ENCODE measurements at regions not wholly inside any gene's neighbourhood (a gene's known extent, or its start where the extent isn't known, plus 50 kb on each side); places are given as distances from the start of the nearest gene placed in this dataset.
"Not testable (repeated sequence)": the region's sequence is repeated elsewhere in the genome, so short reads cannot be mapped to it uniquely, and the experiment has no call there.

DNA sequence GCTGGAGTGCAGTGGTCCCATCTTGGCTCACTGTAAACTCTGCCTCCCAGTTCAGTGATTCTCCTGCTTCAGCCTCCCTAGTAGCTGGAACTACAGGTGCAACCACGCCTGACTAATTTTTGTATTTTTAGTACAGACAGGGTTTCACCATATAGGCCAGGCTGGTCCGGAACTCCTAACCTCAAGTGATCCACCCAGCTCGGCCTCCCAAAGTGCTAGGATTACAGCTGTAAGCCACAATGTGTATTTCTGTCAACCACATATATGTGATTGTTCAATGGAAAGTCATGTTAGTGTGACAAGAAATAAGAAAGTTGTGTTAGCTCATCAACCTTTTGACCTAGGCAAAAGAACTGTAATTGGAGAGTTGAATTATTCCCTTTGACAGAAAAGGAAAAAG, 677.1 kb upstream of the CHD1 start:
- Histone ChIP-seq H3K36me3 (no peaks in the 10 kb centered on the region), H3K4me3 (no peak overlapping the region), H3K4me1 (no peaks in the 10 kb centered on the region), H3K9me3 (no peaks in the 10 kb centered on the region), H3K27me3 (ENCODE audit: low read depth) (no peaks in the 10 kb centered on the region), H3K27ac (no peak overlapping the region)
- intact Hi-C loops (cut with DNase I), result no loop called here
- DNase-seq (no peak), ATAC-seq (no peak)
- TF ChIP-seq, protein P1, sequence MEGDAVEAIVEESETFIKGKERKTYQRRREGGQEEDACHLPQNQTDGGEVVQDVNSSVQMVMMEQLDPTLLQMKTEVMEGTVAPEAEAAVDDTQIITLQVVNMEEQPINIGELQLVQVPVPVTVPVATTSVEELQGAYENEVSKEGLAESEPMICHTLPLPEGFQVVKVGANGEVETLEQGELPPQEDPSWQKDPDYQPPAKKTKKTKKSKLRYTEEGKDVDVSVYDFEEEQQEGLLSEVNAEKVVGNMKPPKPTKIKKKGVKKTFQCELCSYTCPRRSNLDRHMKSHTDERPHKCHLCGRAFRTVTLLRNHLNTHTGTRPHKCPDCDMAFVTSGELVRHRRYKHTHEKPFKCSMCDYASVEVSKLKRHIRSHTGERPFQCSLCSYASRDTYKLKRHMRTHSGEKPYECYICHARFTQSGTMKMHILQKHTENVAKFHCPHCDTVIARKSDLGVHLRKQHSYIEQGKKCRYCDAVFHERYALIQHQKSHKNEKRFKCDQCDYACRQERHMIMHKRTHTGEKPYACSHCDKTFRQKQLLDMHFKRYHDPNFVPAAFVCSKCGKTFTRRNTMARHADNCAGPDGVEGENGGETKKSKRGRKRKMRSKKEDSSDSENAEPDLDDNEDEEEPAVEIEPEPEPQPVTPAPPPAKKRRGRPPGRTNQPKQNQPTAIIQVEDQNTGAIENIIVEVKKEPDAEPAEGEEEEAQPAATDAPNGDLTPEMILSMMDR (IDR thresholded peaks at IDR 0.05), result no peak

DNA sequence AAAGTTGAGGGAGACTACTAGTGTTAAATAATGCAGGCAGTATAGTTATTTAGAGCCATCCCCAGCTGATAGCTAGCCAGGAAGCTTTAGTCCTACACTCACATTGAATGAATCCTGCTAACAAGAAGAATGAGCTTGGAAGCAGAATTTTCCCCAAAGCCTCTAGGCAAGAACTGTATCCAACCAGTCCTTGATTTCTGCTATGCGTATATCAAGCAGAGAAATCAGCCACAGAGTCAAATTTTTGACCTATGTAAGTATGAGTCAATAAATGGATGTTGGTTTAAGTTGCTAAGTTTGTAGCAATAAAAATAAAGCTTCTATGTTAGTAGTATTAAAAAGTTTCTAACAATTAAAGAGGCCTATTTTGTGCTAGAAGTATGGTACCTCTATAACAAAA, 672.1 kb upstream of the CHD1 start:
- no peaks in the 10 kb centered on the region for H3K36me3 ChIP-seq
- intact Hi-C loops (cut with DNase I), result no loop called here
- TF ChIP-seq, protein P1 (IDR thresholded peaks at IDR 0.05), result no peak
- no peak for DNase-seq
- ATAC-seq, result no peak
- no peaks in the 10 kb centered on the region for H3K4me1 ChIP-seq
- no peaks in the 10 kb centered on the region for H3K9me3 ChIP-seq
- no peak overlapping the region for H3K4me3 ChIP-seq
- H3K27ac ChIP-seq, result no peak overlapping the region
- H3K27me3 ChIP-seq (ENCODE audit: low read depth), result no peaks in the 10 kb centered on the region

- no peaks in the 10 kb centered on the region for H3K27me3 ChIP-seq (ENCODE audit: low read depth)
- intact Hi-C loops (cut with DNase I), result no loop called here
- no peak for ATAC-seq
Measured at GRCh38 chr5:99590806-99591205, 662.0 kb upstream of the CHD1 start.

DNA sequence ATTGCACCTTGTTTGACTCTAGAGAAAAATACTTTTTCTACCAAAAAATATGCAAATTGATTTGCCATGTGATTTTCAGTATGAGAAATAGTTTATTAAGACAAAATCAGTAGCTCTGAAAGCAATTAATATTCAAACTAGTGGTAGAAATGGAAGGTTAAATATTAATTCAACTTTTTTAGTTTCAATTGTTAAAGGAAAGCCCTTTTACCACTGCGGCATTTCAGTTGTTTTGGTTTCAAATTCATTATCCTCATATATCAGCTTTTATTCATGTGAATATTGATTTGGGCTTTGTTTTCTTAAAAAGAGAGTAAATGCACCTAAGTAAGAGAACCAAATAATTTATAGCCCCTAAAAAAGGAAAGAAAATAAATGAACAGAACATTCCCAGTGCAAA, 660.6 kb upstream of the CHD1 start:
- Histone ChIP-seq H3K4me1 (no peaks in the 10 kb centered on the region), H3K27ac (no peak overlapping the region), H3K9me3 (no peaks in the 10 kb centered on the region), H3K4me3 (no peak overlapping the region), H3K27me3 (ENCODE audit: low read depth) (no peaks in the 10 kb centered on the region), H3K36me3 (no peaks in the 10 kb centered on the region)
- intact Hi-C loops (cut with DNase I), result no loop called here
- TF ChIP-seq, protein P1 (IDR thresholded peaks at IDR 0.05), result no peak
- no peak for DNase-seq
- no peak for ATAC-seq

More at GRCh38 chr5:99590806-99591205, 662.0 kb upstream of the CHD1 start:
- Histone ChIP-seq H3K27ac (no peak overlapping the region), H3K4me3 (no peak overlapping the region), H3K4me1 (no peaks in the 10 kb centered on the region), H3K9me3 (no peaks in the 10 kb centered on the region), H3K36me3 (no peaks in the 10 kb centered on the region)
- TF ChIP-seq, protein P1 (IDR thresholded peaks at IDR 0.05), result no peak
- no peak for DNase-seq

DNA sequence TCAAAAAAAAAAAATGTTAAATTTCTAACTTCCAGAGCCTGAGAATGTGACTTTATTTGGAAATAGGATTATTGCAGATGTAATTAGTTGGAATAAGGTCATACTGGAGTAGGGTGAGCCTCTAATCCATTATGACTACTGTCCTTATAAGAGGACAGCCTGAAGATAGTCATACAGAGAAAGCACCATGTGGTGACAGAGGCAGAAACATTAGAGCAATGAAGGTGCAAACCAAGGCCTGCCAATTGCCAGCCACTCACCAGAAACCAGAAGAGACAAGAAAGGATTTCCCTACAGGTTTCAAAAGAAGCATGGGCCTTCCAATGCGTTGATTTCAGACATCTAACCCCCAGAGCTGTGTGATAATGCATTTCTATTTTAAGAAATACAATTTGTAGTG, 659.2 kb upstream of the CHD1 start:
- Histone ChIP-seq H3K4me1 (no peaks in the 10 kb centered on the region), H3K4me3 (no peak overlapping the region), H3K36me3 (no peaks in the 10 kb centered on the region), H3K27ac (no peak overlapping the region), H3K27me3 (ENCODE audit: low read depth) (no peaks in the 10 kb centered on the region), H3K9me3 (no peaks in the 10 kb centered on the region)
- no peak for DNase-seq
- ATAC-seq, result no peak
- intact Hi-C loops (cut with DNase I), result no loop called here
- TF ChIP-seq, protein P1 (IDR thresholded peaks at IDR 0.05), result no peak

- Histone ChIP-seq H3K36me3 (no peaks in the 10 kb centered on the region), H3K27me3 (ENCODE audit: low read depth) (no peaks in the 10 kb centered on the region), H3K27ac (no peak overlapping the region), H3K4me1 (no peaks in the 10 kb centered on the region), H3K9me3 (no peaks in the 10 kb centered on the region), H3K4me3 (no peak overlapping the region)
- intact Hi-C loops (cut with DNase I), result no loop called here
- no peak for ATAC-seq
- no peak for DNase-seq
- TF ChIP-seq, protein P1 (IDR thresholded peaks at IDR 0.05), result no peak
Measured at GRCh38 chr5:99586878-99587277, 658.1 kb upstream of the CHD1 start.

DNA sequence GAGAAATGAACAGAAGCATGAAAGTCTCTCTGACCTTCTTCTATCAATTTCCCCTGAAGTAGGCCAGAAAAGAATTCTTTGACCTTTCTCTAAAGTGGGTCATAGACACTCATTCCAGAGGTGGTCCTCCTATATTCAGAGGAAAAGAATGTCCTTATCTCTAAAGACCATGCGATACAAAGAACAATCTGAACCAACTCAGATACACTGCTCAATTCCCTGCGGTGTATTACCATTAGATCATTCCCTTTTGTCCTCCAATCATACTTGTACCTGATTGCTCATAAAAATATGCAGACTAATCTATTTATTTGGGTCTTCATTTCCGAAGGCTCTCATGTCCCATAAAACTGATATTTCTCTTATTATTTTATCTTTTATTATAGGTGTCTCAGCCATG, 652.4 kb upstream of the CHD1 start:
- DNase-seq; intact Hi-C loops (cut with DNase I); H3K9me3 ChIP-seq; H3K27me3 ChIP-seq (ENCODE audit: low read depth); H3K4me1 ChIP-seq; H3K4me3 ChIP-seq; H3K36me3 ChIP-seq; ATAC-seq; H3K27ac ChIP-seq: not testable (repeated sequence)

GRCh38 chr5:99562937-99563627, 634.3 kb upstream of the CHD1 start:
- H3K4me1 ChIP-seq; intact Hi-C loops (cut with DNase I); H3K9me3 ChIP-seq; H3K4me3 ChIP-seq; ATAC-seq; H3K27ac ChIP-seq; H3K36me3 ChIP-seq; H3K27me3 ChIP-seq (ENCODE audit: low read depth); DNase-seq: not testable (repeated sequence)
